Lung (tissue), 11 donors: ENCODE measurements at regions not wholly inside any gene's neighbourhood (a gene's known extent, or its start where the extent isn't known, plus 50 kb on each side); places are given as distances from the start of the nearest gene placed in this dataset.

ENCODE experiments used
- ATAC-seq: fragments of 200-7000 bp; cut with Tn5 transposase; one replicate; pipeline ENCODE4 v1.9.1; 2020; ENCODE audit warnings: moderate number of reproducible peaks; ENCODE audit not compliant: insufficient read depth, low FRiP score
- DNase-seq, 3 donors: peaks; one replicate each; pipeline ENCODE4 v3.0.0-alpha.2; 2013 to 2017
- H3K27ac ChIP-seq, 2 donors: one replicate each; pipeline ENCODE4 v1.5.1; 2013; ENCODE audit warnings: mild to moderate bottlenecking in 2 of 2, moderate library complexity in 2 of 2, control low read depth in 1 of 2, inconsistent platforms in 1 of 2, low read depth in 1 of 2, low read length in 1 of 2
- H3K27me3 ChIP-seq, 3 donors: one replicate each; pipeline ENCODE4 v1.5.1; 2013; ENCODE audit warnings: low read length in 2 of 3; ENCODE audit not compliant: control insufficient read depth in 3 of 3, insufficient read depth in 3 of 3
- H3K36me3 ChIP-seq, 4 donors: one replicate each; pipeline ENCODE4 v1.5.1; 2013; ENCODE audit warnings: low read length in 4 of 4, mild to moderate bottlenecking in 1 of 4, moderate library complexity in 1 of 4; ENCODE audit not compliant: control insufficient read depth in 4 of 4, insufficient read depth in 4 of 4
- H3K4me1 ChIP-seq, 5 donors: one replicate each; pipeline ENCODE4 v1.5.1; 2013; ENCODE audit warnings: low read length in 5 of 5, mild to moderate bottlenecking in 2 of 5, moderate library complexity in 1 of 5; ENCODE audit not compliant: control insufficient read depth in 5 of 5, insufficient read depth in 5 of 5
- H3K4me3 ChIP-seq: one replicate; pipeline ENCODE4 v1.5.1; 2013; ENCODE audit warnings: mild to moderate bottlenecking, control low read depth, moderate library complexity
- H3K9ac ChIP-seq, 2 donors: one replicate each; pipeline ENCODE4 v1.5.1; 2013; ENCODE audit warnings: low read length in 2 of 2, control low read depth in 1 of 2; ENCODE audit not compliant: insufficient read depth in 1 of 2
- H3K9me3 ChIP-seq, 4 donors: one replicate each; pipeline ENCODE4 v1.5.1; 2013; ENCODE audit warnings: low read length in 3 of 4, mild to moderate bottlenecking in 1 of 4, moderate library complexity in 1 of 4; ENCODE audit not compliant: control insufficient read depth in 4 of 4, insufficient read depth in 3 of 4
- WGBS, 2 donors: extraction: QIAGEN DNeasy Blood & Tissue Kit; methylation state at CpG; one replicate each; pipeline ENCODE4 v1.1.7; 2013; 5-methylcytosine and 5-hydroxymethylcytosine counted together
- TF ChIP-seq, protein P1 (sequence below): IDR thresholded peaks from 2 replicates; pipeline ENCODE4 v1.5.1; 2012; ENCODE audit warnings: mild to moderate bottlenecking; ENCODE audit errors: control extremely low read depth, extremely low read depth
- donor health status: control.
- donor health status: control.
- donor health status: Bipolar disorder and iron deficiency.
- donor health status: healthy.
- donor health status: DM: yes; HTN: yes; CAD: no.

DNA sequence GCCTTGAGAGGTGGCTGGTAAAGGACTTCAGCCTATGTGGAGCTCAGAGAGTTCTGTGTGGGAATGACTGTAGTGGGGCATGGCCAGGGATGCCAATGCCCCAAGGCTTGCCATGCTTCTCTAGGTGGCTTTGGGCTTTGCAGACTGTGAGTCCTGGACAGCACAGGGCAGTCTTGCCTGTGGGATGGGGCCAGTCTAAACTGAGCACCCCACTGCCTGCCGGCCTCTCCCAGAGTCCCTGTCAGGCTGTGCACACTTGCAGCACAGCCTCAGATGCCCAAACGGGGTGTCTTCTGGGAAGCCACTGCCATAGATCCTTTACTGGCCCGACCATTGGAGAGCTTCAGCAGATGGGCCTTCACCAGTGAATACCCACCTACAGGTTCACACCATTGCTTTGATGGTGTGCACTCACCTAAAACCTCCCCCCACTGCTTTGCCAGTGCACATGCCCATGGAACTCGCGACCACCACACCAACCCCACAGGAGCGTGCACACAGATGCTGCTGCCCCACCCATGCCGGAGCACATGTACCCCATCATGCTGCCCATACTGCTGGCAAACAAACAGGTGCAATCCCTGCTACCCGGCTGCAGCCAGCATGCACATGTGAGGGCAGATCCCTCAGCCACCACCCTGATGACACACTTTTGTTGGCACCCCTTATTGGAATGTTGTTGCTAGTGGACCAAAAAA, 97.3 kb upstream of the CNKSR2 start:
- 73 to 87% methylated on average over 8 of the region's 8 CpGs for WGBS, 2 donors
- H3K27ac ChIP-seq = no peak overlapping the region
- no peak for DNase-seq
- no peak overlapping the region for H3K4me3 ChIP-seq
- H3K27me3 ChIP-seq = no peaks in the 10 kb centered on the region
- TF ChIP-seq, protein P1, sequence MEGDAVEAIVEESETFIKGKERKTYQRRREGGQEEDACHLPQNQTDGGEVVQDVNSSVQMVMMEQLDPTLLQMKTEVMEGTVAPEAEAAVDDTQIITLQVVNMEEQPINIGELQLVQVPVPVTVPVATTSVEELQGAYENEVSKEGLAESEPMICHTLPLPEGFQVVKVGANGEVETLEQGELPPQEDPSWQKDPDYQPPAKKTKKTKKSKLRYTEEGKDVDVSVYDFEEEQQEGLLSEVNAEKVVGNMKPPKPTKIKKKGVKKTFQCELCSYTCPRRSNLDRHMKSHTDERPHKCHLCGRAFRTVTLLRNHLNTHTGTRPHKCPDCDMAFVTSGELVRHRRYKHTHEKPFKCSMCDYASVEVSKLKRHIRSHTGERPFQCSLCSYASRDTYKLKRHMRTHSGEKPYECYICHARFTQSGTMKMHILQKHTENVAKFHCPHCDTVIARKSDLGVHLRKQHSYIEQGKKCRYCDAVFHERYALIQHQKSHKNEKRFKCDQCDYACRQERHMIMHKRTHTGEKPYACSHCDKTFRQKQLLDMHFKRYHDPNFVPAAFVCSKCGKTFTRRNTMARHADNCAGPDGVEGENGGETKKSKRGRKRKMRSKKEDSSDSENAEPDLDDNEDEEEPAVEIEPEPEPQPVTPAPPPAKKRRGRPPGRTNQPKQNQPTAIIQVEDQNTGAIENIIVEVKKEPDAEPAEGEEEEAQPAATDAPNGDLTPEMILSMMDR = no peak
- H3K4me1 ChIP-seq = no peaks in the 10 kb centered on the region
- ATAC-seq = no peak
- no peaks in the 10 kb centered on the region for H3K36me3 ChIP-seq
- no peak overlapping the region for H3K9ac ChIP-seq
- H3K9me3 ChIP-seq = peaks cover 0 to 16% (median 6%) of the 10 kb centered on the region in 4 donors

DNA sequence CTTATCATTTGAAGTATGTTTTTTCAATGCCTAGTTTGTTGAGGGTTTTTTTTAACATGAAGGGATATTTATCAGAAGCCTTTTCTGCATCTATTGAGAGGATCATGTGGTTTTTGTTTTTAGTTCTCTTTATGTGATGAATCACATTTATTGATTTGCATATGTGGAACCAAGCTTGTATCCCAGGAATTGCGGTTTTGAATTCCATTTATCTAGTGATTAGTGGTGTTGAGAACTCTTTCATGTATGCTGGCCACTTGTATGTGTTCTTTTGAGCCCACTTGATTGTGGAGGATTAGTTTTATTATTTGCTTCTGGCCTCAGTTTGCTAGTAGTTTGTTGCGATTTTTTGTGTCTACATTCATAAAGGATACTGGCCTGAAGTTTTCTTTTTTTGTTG, 85.0 kb upstream of the CNKSR2 start:
- Histone ChIP-seq H3K4me1 (no peaks in the 10 kb centered on the region), H3K9me3 (no peaks in the 10 kb centered on the region), H3K4me3 (no peak overlapping the region), H3K36me3 (no peaks in the 10 kb centered on the region), H3K9ac (no peak overlapping the region), H3K27ac (no peak overlapping the region), H3K27me3 (peaks cover 0 to 5% (median 0%) of the 10 kb centered on the region in 3 donors)
- ATAC-seq (no peak), DNase-seq (no peak)
- WGBS, 2 donors = 48 to 78% methylated on average over 2 of the region's 2 CpGs
- TF ChIP-seq, protein P1 = no peak

DNA sequence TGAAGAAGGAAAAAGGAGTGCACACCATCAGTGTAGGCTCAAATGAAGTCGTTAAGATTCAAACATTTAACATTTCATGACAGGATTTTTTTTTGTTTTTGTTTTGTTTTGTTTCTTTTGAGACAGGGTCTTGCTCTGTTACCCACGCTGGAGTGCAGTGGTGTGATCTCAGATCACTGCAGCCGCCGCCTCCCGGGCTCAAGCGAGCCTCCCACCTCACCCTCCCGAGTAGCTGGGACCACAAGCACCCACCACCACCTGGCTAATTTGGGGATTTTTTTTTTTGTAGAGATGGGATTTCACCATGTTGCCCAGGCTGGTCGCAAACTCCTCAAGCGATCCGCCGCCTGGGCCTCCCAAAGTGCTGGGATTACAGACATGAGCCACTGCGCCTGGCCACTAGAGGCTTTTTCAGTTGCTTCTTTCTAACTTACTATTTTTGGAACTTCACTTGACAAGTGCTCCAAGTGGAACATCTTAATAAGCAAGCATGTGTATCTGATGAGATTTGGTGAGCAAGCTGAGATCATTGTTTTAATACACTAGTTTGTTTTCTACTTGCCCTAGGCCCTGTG, 78.9 kb upstream of the CNKSR2 start:
- no peak overlapping the region for H3K9ac ChIP-seq
- 69 to 96% methylated on average over 10 to 12 of the region's 12 CpGs for WGBS, 2 donors
- ATAC-seq (no peak), DNase-seq (no peak)
- no peaks in the 10 kb centered on the region for H3K36me3 ChIP-seq
- H3K4me1 ChIP-seq = no peaks in the 10 kb centered on the region
- no peak overlapping the region for H3K27ac ChIP-seq
- TF ChIP-seq, protein P1 = no peak
- H3K27me3 ChIP-seq = peaks cover 0 to 5% (median 0%) of the 10 kb centered on the region in 3 donors
- no peaks in the 10 kb centered on the region for H3K9me3 ChIP-seq
- H3K4me3 ChIP-seq = no peak overlapping the region
